Activated effector memory CD4-positive, alpha-beta T cell treated with anti-CD3 and anti-CD28 coated beads, Interleukin-2, amount 50 U/mL, for 16 hours (primary cell): ENCODE measurements at regions not wholly inside any gene's neighbourhood (a gene's known extent, or its start where the extent isn't known, plus 50 kb on each side); places are given as distances from the start of the nearest gene placed in this dataset.
"Not testable (repeated sequence)": the region's sequence is repeated elsewhere in the genome, so short reads cannot be mapped to it uniquely, and the experiment has no call there.

Source experiments
- DNase-seq: peaks from one replicate; pipeline ENCODE4 v3.0.0-alpha.2; 2020

DNA sequence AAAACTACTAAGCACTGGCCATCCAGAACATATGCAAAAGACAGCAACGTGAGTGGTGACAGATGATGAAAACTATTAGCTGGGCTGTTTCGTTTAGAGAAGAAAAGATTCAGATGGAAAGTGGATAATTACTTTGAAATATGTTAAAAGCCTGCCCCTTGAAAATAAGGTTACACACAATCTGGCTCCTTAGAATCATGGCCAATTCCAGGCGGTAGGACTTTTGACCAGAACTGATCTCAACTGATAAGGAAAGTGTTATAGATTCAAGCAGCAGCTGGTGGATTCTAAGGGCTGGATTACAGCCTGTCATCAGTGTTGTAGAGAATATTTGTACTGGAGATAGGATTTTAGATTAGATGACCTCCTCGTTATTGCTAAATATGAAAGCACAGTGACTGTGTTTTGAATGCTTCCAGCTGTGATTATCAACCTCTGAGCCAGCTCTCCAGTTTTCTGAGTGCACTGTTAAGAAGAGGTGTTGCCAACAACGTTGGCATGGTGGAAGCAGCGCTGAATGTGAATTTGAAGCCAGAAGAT is 75.1 kb downstream of the KBTBD2 start:
- not testable (repeated sequence) for DNase-seq

DNA sequence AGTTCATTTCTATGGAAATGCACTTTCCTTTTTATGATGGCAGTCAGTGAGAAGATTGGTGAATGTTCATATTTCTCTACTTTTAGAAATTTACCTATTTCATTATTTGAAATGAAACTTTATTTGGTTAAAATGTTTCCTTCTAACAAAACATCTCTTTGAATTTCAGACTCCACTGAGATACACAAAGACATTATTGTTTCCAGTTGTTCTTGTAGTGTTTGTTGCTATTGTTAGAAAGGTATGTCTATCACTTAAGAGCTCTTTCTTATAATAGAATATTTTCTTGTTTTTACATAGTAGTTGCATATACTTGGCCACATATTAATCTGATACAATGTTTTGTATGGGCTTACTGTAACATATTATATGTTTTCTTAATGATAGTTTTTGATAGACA is 76.8 kb downstream of the KBTBD2 start:
- DNase-seq = not testable (repeated sequence)

DNA sequence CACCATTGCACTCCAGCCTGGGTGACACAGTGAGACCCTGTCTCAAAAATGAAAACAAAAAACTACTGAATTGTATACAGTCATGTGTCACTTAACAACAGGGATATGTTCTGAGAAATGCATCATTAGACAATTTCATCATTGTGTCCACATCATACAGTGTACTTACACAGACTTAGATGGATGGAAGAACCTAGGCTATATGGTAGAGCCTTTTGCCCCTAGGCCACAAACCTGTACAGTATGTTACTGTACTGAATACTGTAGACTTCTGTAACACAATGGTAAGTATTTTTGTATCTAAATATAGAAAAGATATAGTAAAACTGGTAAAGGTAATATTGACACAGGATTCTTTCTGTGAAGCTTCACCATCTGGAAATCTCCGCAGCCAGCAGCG is 81.7 kb downstream of the KBTBD2 start:
- no peak for DNase-seq

DNA sequence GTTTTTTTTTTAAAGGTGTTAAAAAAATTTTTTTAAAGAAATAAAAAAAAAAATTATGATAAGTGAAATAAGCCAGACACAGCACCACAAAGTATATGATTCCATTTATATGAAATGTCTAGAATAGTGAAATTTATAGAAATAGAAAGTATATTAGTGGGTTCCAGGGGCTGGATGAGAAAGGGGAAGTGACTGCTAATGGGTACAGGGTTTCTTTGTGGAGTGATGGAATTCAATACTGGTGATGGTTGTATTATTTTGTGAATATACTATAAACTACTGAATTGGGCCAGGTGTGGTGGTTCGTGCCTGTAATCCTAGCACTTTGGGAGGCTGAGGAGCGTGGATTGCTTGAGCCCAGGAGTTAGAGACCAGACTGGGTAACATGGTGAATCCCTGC is 82.2 kb downstream of the KBTBD2 start:
- DNase-seq = no peak

DNA sequence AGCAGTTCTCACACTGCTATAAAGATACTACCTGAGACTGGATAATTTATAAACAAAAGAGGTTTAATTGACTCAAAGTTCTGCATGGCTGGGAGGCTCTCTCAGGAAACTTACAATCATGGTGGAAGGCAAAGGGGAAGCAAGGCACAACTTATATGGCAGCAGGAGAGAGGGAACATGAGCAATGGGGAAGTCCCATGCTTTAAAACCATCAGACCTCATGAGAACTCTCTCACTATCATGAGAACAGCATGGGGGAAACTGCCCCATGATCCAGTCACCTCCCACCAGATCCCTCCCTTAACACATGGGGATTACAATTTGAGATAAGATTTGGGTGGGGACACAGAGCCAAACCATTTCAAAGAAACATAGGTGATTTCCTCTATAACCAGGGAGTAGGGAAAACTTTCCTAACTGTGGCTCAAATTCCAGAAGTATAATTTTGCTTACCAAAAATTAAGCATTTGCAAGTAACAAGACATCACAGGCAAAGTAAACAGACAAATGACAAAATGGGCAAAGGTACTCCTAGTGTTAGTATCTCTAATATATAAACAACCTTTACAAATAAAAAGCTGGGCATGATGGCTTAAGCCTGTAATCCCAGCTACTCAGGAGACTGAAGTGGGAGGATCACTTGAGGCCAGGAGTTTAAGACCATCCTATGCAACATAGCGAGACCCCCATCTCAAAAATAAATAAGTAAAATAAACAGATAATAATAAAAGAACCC is 88.0 kb downstream of the KBTBD2 start:
- no peak for DNase-seq

DNA sequence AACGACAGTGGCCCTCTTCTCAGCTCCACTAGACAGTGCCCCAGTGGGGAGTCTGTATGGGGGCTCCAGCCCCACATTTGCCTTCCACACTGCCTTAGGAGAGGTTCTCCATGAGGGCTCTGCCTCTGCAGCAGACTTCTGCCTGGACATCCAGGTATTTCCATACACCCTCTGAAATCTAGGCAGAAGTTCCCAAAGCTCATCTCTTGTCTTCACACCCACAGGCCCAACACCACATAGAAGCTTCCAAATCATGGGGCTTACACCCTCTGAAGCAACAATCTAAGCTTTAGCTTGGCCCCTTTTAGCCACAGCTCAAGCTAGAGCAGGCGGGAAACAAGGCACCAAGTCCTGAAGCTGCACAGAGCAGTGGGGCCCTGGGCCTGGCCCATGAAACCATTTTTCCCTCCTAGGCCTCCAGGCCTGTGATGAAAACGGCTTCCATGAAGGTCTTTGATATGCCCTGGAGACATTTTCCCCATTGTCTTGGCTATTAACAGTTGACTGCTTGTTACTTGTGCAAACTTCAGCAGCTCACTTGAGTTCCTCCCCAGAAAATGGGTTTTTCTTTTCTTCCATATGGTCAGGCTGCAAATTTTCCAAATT is 89.2 kb downstream of the KBTBD2 start:
- no peak for DNase-seq

- DNase-seq = not testable (repeated sequence)
Measured at GRCh38 chr7:32793053-32793452, 98.5 kb downstream of the KBTBD2 start.

DNA sequence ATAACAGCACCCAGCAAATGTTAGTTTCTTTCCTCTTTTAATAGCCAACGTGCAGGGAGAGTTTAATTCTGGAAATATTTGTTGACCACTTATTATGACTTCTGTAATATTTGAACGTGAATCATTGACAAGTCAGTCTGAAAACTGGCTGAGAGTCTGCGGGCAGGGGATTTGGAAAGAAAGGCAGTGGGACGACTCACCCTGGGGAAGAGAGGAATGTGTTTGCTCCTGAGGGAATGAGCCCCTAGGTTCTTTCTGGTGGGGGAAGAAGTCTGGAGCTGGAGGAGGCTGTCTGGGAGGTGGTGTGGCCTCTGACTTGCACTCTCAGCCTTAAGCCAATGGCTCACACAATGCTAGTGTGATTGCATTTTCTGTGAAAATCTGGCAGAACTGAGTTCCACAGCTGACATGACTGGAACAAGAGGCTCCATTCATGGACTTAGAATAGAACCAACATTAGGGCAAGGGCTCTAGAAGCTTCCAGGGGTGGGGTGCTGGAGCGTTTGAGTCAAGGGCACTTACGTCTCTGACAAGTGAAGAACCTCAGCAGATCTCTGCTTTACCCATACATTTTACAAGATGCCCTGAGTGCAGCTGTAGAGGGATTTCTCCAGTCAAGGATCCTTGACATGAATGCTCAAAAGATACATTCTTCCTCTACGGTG is 100.7 kb downstream of the KBTBD2 start:
- DNase-seq = not testable (repeated sequence)

GRCh38 chr7:32789266-32789665 is 102.3 kb downstream of the KBTBD2 start:
- not testable (repeated sequence) for DNase-seq

DNA sequence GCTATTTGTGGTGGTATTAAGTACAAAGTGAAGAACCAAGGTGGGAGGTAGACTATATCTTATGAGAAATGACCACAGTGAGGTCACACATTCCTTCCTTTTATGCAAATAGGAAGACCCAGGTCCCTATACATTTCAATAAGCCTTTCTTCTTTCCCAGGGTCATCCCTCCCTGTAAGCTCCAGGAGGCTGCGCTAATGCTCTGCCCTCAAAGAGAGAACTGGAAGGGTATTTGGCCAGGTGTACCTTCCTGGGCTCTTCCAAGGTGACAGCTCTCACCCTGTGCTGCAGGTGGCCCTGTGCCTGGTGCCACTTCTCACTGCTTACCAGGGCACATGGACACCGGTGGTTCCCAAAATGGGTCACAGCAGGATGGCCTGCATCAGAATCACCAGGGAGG is 103.4 kb downstream of the KBTBD2 start:
- not testable (repeated sequence) for DNase-seq

GRCh38 chr7:32785365-32785944 is 106.1 kb downstream of the KBTBD2 start:
- not testable (repeated sequence) for DNase-seq

- DNase-seq = not testable (repeated sequence)
Measured at GRCh38 chr7:32779895-32780294, 111.7 kb downstream of the KBTBD2 start.

DNA sequence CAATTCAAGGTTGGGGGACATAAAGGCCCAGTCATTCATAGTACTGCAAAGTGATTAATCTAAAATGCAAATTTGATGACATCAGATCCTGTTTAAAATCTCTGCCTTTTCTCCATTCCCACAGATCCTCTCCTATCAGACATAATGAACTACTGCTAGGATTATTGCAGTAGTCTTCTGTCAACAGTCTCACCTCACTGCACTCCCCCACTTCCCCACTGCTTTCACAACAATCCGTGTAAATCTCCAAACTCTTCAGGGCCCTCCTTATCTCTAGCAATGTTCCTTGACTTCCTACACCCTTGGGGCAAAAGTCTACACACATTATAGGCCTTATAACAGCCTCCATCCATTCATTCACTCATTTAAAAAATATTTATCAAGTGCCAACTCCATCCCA is 112.4 kb downstream of the KBTBD2 start:
- no peak for DNase-seq

DNA sequence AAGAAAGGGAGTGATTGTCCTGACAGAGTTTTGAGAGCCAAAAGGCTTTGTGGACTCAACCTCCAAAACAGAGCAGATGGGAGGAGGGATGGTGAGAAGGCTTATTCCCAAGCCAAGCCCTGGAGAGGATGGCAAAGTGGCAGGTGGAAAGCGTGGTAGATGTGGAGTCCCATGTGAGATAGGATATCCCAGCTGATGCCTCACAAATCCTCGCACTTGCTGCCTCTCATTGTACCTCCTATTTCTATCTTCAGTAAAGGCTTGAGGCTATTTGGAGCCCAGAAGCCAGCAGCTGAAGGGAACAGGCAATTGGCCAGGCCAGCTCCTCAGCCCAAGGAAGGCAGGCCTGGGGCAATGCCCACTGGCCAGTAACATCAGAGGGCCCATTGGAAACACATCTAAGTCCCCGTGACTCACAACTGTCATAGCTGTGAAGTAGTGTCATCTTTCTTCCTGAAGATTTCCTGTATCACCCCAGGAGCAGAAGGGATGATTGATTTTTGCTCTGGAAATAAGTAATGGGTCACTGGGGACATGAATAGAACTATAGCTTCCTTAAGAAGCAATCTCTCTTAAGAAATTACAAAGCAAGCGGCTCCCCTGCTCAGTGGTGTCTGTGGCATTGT is 114.4 kb downstream of the KBTBD2 start:
- DNase-seq = not testable (repeated sequence)

GRCh38 chr7:32776318-32776717 is 115.2 kb downstream of the KBTBD2 start:
- not testable (repeated sequence) for DNase-seq

DNA sequence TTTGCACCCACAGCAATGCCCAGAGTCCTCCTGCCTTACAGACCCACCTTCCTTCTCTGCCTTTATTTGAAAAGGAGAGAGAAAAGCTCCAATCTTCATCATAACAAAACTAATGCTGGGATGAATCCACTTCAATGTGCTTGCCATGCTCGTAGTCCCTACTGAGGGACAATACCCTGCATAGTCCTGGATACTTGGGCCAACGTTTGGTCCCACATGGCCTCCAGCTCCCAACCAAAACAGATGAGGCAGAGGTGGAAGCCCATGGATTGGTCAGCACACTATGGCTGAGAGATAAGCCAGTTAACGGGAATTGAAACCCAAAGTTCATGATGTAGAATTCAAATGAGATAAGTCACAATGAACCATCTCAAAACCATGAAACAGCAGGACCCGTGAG is 115.8 kb downstream of the KBTBD2 start:
- DNase-seq = not testable (repeated sequence)

DNA sequence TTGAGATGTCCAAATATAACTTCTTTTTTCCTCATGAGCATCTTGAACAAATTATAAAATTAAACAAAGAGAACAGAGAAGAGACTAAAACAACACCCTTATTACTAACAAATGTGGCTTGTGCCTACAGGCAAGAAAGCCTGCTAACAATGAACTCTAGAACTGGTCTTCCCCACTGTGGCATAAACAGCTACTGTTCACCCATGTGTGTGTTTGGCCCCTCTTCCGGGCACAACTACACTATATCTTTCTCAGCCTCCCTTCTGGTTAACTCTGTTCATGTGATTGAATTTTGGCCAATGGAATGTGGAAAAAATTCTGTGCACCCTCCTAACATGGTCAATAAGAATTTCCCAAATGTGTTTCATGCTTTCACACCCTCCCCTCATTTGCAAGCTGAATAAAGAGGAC is 117.0 kb downstream of the KBTBD2 start:
- DNase-seq = no peak

GRCh38 chr7:32768866-32769510 is 122.6 kb downstream of the KBTBD2 start:
- not testable (repeated sequence) for DNase-seq

- not testable (repeated sequence) for DNase-seq
Measured at GRCh38 chr7:32768338-32768737, 123.2 kb downstream of the KBTBD2 start.

DNA sequence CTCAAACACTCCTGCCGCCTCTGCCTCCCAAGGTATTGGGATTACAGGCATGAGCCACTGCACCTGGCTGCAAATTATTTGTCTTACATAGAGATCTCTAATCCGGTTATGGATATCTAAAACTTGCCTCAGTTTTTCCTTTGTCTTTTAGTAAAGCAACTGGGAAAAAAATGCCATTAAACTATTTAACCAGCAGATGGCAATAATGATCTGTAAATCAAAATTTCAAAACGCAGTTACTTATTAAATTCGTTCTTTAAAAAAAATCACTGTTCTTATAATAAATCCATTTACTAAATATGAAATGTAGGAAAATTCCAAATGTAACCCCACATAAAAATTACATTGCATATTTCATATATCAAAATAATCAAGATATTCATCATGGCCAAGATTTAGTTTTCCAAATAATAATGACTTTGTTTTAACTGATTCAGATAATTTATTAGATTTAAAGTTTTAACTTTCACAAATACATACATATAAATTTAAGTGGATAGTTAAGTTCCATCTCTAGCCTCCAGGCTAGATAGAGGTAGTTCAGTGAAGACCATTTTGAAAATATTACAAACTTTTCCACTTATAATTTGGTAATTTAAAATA is 125.8 kb downstream of the KBTBD2 start:
- DNase-seq = not testable (repeated sequence)

GRCh38 chr7:32765185-32765584 is 126.4 kb downstream of the KBTBD2 start:
- no peak for DNase-seq

GRCh38 chr7:32762925-32763293 is 128.7 kb downstream of the KBTBD2 start:
- DNase-seq = no peak
